ENCODE measurements at regions not wholly inside any gene's neighbourhood (a gene's known extent, or its start where the extent isn't known, plus 50 kb on each side); places are given as distances from the start of the nearest gene placed in this dataset.

DNA sequence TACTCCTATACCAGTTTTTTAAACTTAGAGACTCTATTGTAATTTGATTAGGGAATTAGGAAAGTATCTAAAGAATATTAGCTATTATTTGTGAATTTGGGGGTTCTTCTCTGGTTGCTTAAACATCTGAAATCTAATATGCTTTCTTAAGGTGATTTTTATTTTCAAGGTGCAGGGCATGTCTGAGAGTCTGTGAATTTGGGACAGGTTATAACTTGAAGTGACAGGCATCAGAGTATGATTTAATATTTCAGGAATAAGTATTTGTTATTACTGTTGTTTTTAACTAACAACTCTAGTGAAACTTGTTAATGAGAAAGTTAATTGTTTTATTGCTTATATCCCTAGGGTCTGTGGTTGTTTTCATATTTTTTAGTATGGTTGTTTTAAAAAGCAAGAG, 321.6 kb upstream of the EPHA3 start:
- TF ChIP-seq POLR2AphosphoS5 (IDR thresholded peaks at IDR 0.05) (no peak), POLR2A (IDR thresholded peaks at IDR 0.05) (no peak)
- TF ChIP-seq, protein P1, sequence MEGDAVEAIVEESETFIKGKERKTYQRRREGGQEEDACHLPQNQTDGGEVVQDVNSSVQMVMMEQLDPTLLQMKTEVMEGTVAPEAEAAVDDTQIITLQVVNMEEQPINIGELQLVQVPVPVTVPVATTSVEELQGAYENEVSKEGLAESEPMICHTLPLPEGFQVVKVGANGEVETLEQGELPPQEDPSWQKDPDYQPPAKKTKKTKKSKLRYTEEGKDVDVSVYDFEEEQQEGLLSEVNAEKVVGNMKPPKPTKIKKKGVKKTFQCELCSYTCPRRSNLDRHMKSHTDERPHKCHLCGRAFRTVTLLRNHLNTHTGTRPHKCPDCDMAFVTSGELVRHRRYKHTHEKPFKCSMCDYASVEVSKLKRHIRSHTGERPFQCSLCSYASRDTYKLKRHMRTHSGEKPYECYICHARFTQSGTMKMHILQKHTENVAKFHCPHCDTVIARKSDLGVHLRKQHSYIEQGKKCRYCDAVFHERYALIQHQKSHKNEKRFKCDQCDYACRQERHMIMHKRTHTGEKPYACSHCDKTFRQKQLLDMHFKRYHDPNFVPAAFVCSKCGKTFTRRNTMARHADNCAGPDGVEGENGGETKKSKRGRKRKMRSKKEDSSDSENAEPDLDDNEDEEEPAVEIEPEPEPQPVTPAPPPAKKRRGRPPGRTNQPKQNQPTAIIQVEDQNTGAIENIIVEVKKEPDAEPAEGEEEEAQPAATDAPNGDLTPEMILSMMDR (IDR thresholded peaks at IDR 0.05) = no peak

Data from prostate gland (tissue), 2 donors.